ENCODE measurements at regions not wholly inside any gene's neighbourhood (a gene's known extent, or its start where the extent isn't known, plus 50 kb on each side); places are given as distances from the start of the nearest gene placed in this dataset.

- TF ChIP-seq CTCF (IDR thresholded peaks at IDR 0.05; ENCODE audit: low read depth, low read length, missing input control) (no peak), YY1 (IDR thresholded peaks at IDR 0.05) (no peak), REST (IDR thresholded peaks at IDR 0.05) (no peak), MAX (IDR thresholded peaks at IDR 0.05) (no peak), SP1 (IDR thresholded peaks at IDR 0.05) (no peak), FOXA1 (IDR thresholded peaks at IDR 0.05) (no peak), JUND (IDR thresholded peaks at IDR 0.05) (no peak), ATF3 (IDR thresholded peaks at IDR 0.05) (no peak), EGR1 (IDR thresholded peaks at IDR 0.05; ENCODE audit: low read depth in 2 of 2) (no peak), TAF1 (conservative IDR thresholded peaks at IDR 0.05) (no peak), RAD21 (IDR thresholded peaks at IDR 0.05) (no peak), NR2F2 (IDR thresholded peaks at IDR 0.05) (no peak), ZBTB33 (IDR thresholded peaks at IDR 0.05) (no peak)
These were observed 581.7 kb upstream of the CFAP20DC start for GRCh38 chr3:59631482-59631881.
